PC-9 (cell line): ENCODE measurements at regions not wholly inside any gene's neighbourhood (a gene's known extent, or its start where the extent isn't known, plus 50 kb on each side); places are given as distances from the start of the nearest gene placed in this dataset.

ENCODE experiments used
- BruUV-seq: library from RNA; stranded (reverse); fragments of 400-500 nt; replicated peaks from 2 replicates; lab custom pipeline; 2021; lab: Mats Ljungman, UMichigan
- CTCF ChIA-PET: fragments of 300-600 bp; sonication (Branson Sonifier 250); formaldehyde crosslinking; loops from one replicate; lab custom pipeline; 2022; ENCODE audit warnings: antibody characterized with exemption; lab: Charles Lee
- POLR2A ChIA-PET: fragments of 300-600 bp; sonication (Branson Sonifier 250); formaldehyde crosslinking; loops from one replicate; lab custom pipeline; 2022; ENCODE audit warnings: antibody characterized with exemption; ENCODE audit not compliant: unreplicated experiment; lab: Charles Lee
- DNase-seq, 2 experiments: peaks; one replicate each; pipeline versions ENCODE4 v3.0.0 to v3.0.0-alpha.2; 2015 to 2022; ENCODE audit warnings: mixed read lengths in 1 of 2
- H2AFZ ChIP-seq: fragments of 200-600 bp; sonication (generic); 2 replicates; pipeline ENCODE4 v1.8.1; 2017; ENCODE audit warnings: antibody characterized with exemption
- H3F3A ChIP-seq: fragments of 200-600 bp; sonication (generic); 2 replicates; pipeline ENCODE4 v1.8.1; 2017; ENCODE audit warnings: antibody characterized with exemption, mild to moderate bottlenecking, low read depth; ENCODE audit not compliant: insufficient read depth
- H3K27ac ChIP-seq: fragments of 200-600 bp; sonication (generic); 2 replicates; pipeline ENCODE4 v1.6.1; 2016; ENCODE audit warnings: mixed run types
- H3K27me3 ChIP-seq: fragments of 200-600 bp; sonication (generic); 2 replicates; pipeline ENCODE4 v1.6.1; 2016; ENCODE audit warnings: low read depth, mixed run types; ENCODE audit not compliant: insufficient read depth
- H3K36me3 ChIP-seq: fragments of 200-600 bp; sonication (generic); 2 replicates; pipeline ENCODE4 v1.6.1; 2016; ENCODE audit warnings: low read depth, mixed run types
- H3K4me1 ChIP-seq: fragments of 200-600 bp; sonication (generic); replicated peaks from 2 replicates; pipeline ENCODE4 v1.6.1; 2016; ENCODE audit warnings: mixed run types; ENCODE audit not compliant: insufficient read depth
- H3K4me2 ChIP-seq: fragments of 200-600 bp; sonication (generic); 2 replicates; pipeline ENCODE4 v1.6.1; 2017; ENCODE audit warnings: mixed run types
- H3K4me3 ChIP-seq: fragments of 200-600 bp; sonication (generic); 2 replicates; pipeline ENCODE4 v1.6.1; 2016; ENCODE audit warnings: mixed run types
- H3K79me2 ChIP-seq: fragments of 200-600 bp; sonication (generic); 2 replicates; pipeline ENCODE4 v1.6.1; 2017; ENCODE audit warnings: low read depth, mixed run types
- H3K9me2 ChIP-seq: fragments of 200-600 bp; sonication (generic); 2 replicates; pipeline ENCODE4 v1.8.1; 2017; ENCODE audit warnings: mild to moderate bottlenecking; ENCODE audit not compliant: insufficient read depth
- H3K9me3 ChIP-seq: fragments of 200-600 bp; sonication (generic); 2 replicates; pipeline ENCODE4 v1.8.1; 2016; ENCODE audit warnings: low read depth; ENCODE audit not compliant: insufficient read depth
- H4K20me1 ChIP-seq: fragments of 200-600 bp; sonication (generic); 2 replicates; pipeline ENCODE4 v1.8.1; 2017; ENCODE audit not compliant: insufficient read depth
- EZH2 ChIP-seq: fragments of 200-600 bp; sonication (generic); IDR thresholded peaks from 2 replicates; pipeline ENCODE4 v1.8.0; 2017; ENCODE audit warnings: antibody characterized with exemption, low read depth
- intact Hi-C: fragments of 100-400 bp; cut with micrococcal nuclease; formaldehyde crosslinking; loops from one replicate; pipeline ENCODE4 v1.10.0; 2022; ENCODE audit not compliant: unreplicated experiment
- TF ChIP-seq, protein P1 (sequence below): fragments of 200-600 bp; sonication (generic); conservative IDR thresholded peaks from 2 replicates; pipeline ENCODE4 v1.6.1; 2017; ENCODE audit warnings: mixed run types, antibody characterized with exemption, mild to moderate bottlenecking, moderate library complexity

DNA sequence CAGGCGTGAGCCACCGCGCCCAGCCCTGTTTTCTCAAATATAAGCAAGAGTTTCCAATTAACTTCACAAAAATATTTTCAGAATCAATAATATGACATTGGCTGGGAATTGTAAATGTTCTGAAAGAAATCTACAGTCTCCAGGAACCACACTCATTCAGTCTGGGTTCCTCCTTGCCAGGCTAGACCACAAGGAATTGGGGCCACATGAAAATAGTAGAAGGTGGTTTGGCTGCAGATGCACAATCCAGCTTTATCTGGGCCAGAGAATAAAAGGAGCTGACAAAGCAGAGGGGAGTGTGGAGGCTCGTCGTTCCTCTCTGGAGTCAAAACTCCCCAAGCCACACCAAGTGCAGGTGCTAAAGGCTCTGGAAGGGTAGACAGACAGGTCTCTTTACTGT is 92.0 kb upstream of the OSMR start:
- Histone ChIP-seq H3K27ac (no peak overlapping the region), H3K79me2 (no peaks in the 10 kb centered on the region), H2AFZ (no peak overlapping the region), H3K4me3 (no peak overlapping the region), H4K20me1 (no peaks in the 10 kb centered on the region), H3F3A (no peaks in the 10 kb centered on the region), H3K9me2 (no peaks in the 10 kb centered on the region), H3K27me3 (peaks cover 14% of the 10 kb centered on the region; the same call in 1 of the 2 replicates), H3K4me1 (no peaks in the 10 kb centered on the region), H3K9me3 (no peaks in the 10 kb centered on the region), H3K36me3 (no peaks in the 10 kb centered on the region), H3K4me2 (no peak overlapping the region)
- DNase-seq, result no peak
- ChIA-PET CTCF (no interaction called here), POLR2A (interaction anchor here (0.6 kb wide), 1 partner anchor 312 kb away, joined by 4 read pairs; no protein-coding TSS in a partner anchor)
- intact Hi-C loops, result no loop called here
- BruUV-seq, result no TSS peak
- TF ChIP-seq, protein P1, sequence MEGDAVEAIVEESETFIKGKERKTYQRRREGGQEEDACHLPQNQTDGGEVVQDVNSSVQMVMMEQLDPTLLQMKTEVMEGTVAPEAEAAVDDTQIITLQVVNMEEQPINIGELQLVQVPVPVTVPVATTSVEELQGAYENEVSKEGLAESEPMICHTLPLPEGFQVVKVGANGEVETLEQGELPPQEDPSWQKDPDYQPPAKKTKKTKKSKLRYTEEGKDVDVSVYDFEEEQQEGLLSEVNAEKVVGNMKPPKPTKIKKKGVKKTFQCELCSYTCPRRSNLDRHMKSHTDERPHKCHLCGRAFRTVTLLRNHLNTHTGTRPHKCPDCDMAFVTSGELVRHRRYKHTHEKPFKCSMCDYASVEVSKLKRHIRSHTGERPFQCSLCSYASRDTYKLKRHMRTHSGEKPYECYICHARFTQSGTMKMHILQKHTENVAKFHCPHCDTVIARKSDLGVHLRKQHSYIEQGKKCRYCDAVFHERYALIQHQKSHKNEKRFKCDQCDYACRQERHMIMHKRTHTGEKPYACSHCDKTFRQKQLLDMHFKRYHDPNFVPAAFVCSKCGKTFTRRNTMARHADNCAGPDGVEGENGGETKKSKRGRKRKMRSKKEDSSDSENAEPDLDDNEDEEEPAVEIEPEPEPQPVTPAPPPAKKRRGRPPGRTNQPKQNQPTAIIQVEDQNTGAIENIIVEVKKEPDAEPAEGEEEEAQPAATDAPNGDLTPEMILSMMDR, result no peak
- no peak for TF ChIP-seq EZH2

GRCh38 chr5:38755181-38755580 is 90.6 kb upstream of the OSMR start:
- Histone ChIP-seq H3K4me2 (no peak overlapping the region), H4K20me1 (no peaks in the 10 kb centered on the region), H3K9me2 (no peaks in the 10 kb centered on the region), H3K79me2 (no peaks in the 10 kb centered on the region), H3K9me3 (no peaks in the 10 kb centered on the region), H2AFZ (no peak overlapping the region), H3K4me3 (no peak overlapping the region), H3K27ac (no peak overlapping the region), H3K36me3 (no peaks in the 10 kb centered on the region), H3K27me3 (peaks cover 17% of the 10 kb centered on the region; the same call in 1 of the 2 replicates), H3K4me1 (no peaks in the 10 kb centered on the region), H3F3A (no peaks in the 10 kb centered on the region)
- DNase-seq, result no peak
- POLR2A ChIA-PET, result no interaction called here
- intact Hi-C loops, result no loop called here
- no peak for TF ChIP-seq EZH2
- TF ChIP-seq, protein P1, result no peak
- CTCF ChIA-PET, result no interaction called here
- no TSS peak for BruUV-seq

DNA sequence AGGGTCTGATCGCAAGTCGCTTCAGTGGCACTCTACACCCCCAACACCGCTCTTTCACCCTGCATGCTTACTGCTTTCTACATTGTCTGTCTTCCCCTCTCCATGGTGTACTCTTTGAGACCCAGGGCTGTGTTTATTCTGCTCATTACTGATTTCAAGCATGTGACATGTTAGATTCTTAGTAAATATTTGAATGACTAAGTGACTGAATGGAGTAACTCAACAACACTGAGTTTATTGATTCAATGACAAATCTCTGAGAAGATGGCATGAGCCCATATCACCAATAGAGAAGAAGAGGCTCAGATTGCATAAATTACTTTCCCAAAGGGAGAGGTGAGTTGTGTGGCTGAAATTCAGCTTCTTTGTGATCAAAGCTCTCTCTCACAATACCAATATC is 89.7 kb upstream of the OSMR start:
- Histone ChIP-seq H3K4me2 (no peak overlapping the region), H3K27ac (no peak overlapping the region), H3F3A (no peaks in the 10 kb centered on the region), H2AFZ (no peak overlapping the region), H3K36me3 (no peaks in the 10 kb centered on the region), H3K9me2 (no peaks in the 10 kb centered on the region), H3K4me3 (no peak overlapping the region), H3K79me2 (no peaks in the 10 kb centered on the region), H3K27me3 (peaks cover 17% of the 10 kb centered on the region; the same call in 1 of the 2 replicates), H3K4me1 (no peaks in the 10 kb centered on the region), H3K9me3 (no peaks in the 10 kb centered on the region), H4K20me1 (no peaks in the 10 kb centered on the region)
- ChIA-PET CTCF (no interaction called here), POLR2A (no interaction called here)
- no TSS peak for BruUV-seq
- no peak for DNase-seq
- no peak for TF ChIP-seq EZH2
- intact Hi-C loops, result no loop called here
